ENCODE measurements at regions not wholly inside any gene's neighbourhood (a gene's known extent, or its start where the extent isn't known, plus 50 kb on each side); places are given as distances from the start of the nearest gene placed in this dataset.
A peak's percentile ranks its signal among the peaks of the same experiment; 100 is the strongest.

GRCh38 chr10:120180160-120180559 lies 276.9 kb upstream of the PLPP4 start:
- ChIA-PET POLR2A (no interaction called here), CTCF (no interaction called here)
- Histone ChIP-seq H3K4me1 (no peaks in the 10 kb centered on the region), H3K27ac (no peak overlapping the region), H3K9me3 (no peaks in the 10 kb centered on the region), H3K4me2 (no peak overlapping the region), H3K4me3 (no peak overlapping the region)
- ATAC-seq = no peak
- WGBS (ENCODE audit: missing lambda C conversion rate) = 22% methylated on average over 3 of the region's 3 CpGs
- TF ChIP-seq HOXB13 (CRISPR knock-in tag; IDR thresholded peaks at IDR 0.05; ENCODE audit: low read depth) (no peak), CBX8 (IDR thresholded peaks at IDR 0.05) (no peak), RARB (CRISPR knock-in tag; IDR thresholded peaks at IDR 0.05) (no peak), RNF2 (IDR thresholded peaks at IDR 0.05; ENCODE audit: borderline replicate concordance, low read depth) (no peak), KDM5A (IDR thresholded peaks at IDR 0.05) (no peak), CEBPB (IDR thresholded peaks at IDR 0.05) (no peak), JUN (IDR thresholded peaks at IDR 0.05) (no peak), TP53 (CRISPR knock-in tag; IDR thresholded peaks at IDR 0.05) (no peak), ZFP36 (IDR thresholded peaks at IDR 0.05; ENCODE audit: borderline replicate concordance, partially characterized antibody) (no peak), PHF8 (IDR thresholded peaks at IDR 0.05; ENCODE audit: borderline replicate concordance, low read depth) (no peak), HDAC2 (IDR thresholded peaks at IDR 0.05) (no peak), CBX2 (IDR thresholded peaks at IDR 0.05; ENCODE audit: borderline replicate concordance, low read depth) (no peak), FOSL2 (IDR thresholded peaks at IDR 0.05) (no peak), FOSL2 (CRISPR knock-in tag; IDR thresholded peaks at IDR 0.05) (no peak), POLR2AphosphoS2 (conservative IDR thresholded peaks at IDR 0.05; ENCODE audit: low read length) (no peak), JUNB (IDR thresholded peaks at IDR 0.05) (no peak), TFCP2L1 (CRISPR knock-in tag; IDR thresholded peaks at IDR 0.05) (no peak)
- TF ChIP-seq, protein P1, sequence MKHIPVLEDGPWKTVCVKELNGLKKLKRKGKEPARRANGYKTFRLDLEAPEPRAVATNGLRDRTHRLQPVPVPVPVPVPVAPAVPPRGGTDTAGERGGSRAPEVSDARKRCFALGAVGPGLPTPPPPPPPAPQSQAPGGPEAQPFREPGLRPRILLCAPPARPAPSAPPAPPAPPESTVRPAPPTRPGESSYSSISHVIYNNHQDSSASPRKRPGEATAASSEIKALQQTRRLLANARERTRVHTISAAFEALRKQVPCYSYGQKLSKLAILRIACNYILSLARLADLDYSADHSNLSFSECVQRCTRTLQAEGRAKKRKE (CRISPR knock-in tag; IDR thresholded peaks at IDR 0.05; ENCODE audit: low read depth) = no peak
- no peak for DNase-seq (ENCODE audit: low read depth in 1 of 2, low spot score in 1 of 2)
- FAIRE-seq = no peak

GRCh38 chr10:120181154-120181553 lies 275.9 kb upstream of the PLPP4 start:
- WGBS (ENCODE audit: missing lambda C conversion rate) = 40% methylated on average over 8 of the region's 8 CpGs
- Histone ChIP-seq H3K4me2 (no peak overlapping the region), H3K9me3 (no peaks in the 10 kb centered on the region), H3K4me1 (no peaks in the 10 kb centered on the region), H3K27ac (no peak overlapping the region), H3K4me3 (no peak overlapping the region)
- TF ChIP-seq POLR2A (IDR thresholded peaks at IDR 0.05; ENCODE audit: low read length) = no peak
- TF ChIP-seq KDM1A (IDR thresholded peaks at IDR 0.05; ENCODE audit: low read depth) = no peak
- TF ChIP-seq HOXA7 (CRISPR knock-in tag; IDR thresholded peaks at IDR 0.05) = no peak
- TF ChIP-seq MAZ (IDR thresholded peaks at IDR 0.05; ENCODE audit: borderline replicate concordance, low read depth, low read length) = no peak
- TF ChIP-seq HDAC2 (IDR thresholded peaks at IDR 0.05) = no peak
- TF ChIP-seq CHD2 (IDR thresholded peaks at IDR 0.05; ENCODE audit: low read length, partially characterized antibody) = no peak
- ChIA-PET CTCF (interaction anchor here (1.0 kb wide), 1 partner anchor 40 kb away, joined by 3 read pairs; no protein-coding TSS in a partner anchor), POLR2A (no interaction called here)
- FAIRE-seq (no peak), ATAC-seq (peak in 1 of 2 experiments; percentile 34; a peak in 1 of 6 replicates), DNase-seq (ENCODE audit: low read depth in 1 of 2, low spot score in 1 of 2) (no peak)

- FAIRE-seq = no peak
- Histone ChIP-seq H3K4me2 (no peak overlapping the region), H3K4me1 (no peaks in the 10 kb centered on the region), H3K4me3 (no peak overlapping the region), H3K9me3 (no peaks in the 10 kb centered on the region), H3K27ac (no peak overlapping the region)
- TF ChIP-seq EHF (CRISPR knock-in tag; IDR thresholded peaks at IDR 0.05) = no peak
- no peak for TF ChIP-seq BHLHE40 (IDR thresholded peaks at IDR 0.05; ENCODE audit: low read depth, low read length)
- no peak for TF ChIP-seq NPAS2 (CRISPR knock-in tag; IDR thresholded peaks at IDR 0.05; ENCODE audit: borderline replicate concordance)
- no peak for TF ChIP-seq FOSB (CRISPR knock-in tag; IDR thresholded peaks at IDR 0.05)
- TF ChIP-seq, protein P2, sequence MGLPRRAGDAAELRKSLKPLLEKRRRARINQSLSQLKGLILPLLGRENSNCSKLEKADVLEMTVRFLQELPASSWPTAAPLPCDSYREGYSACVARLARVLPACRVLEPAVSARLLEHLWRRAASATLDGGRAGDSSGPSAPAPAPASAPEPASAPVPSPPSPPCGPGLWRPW (IDR thresholded peaks at IDR 0.05) = no peak
- TF ChIP-seq ZC3H11A (IDR thresholded peaks at IDR 0.05) = no peak
- TF ChIP-seq MAZ (IDR thresholded peaks at IDR 0.05; ENCODE audit: borderline replicate concordance, low read depth, low read length) = no peak
- no peak for TF ChIP-seq FOXS1 (CRISPR knock-in tag; IDR thresholded peaks at IDR 0.05)
- no peak for TF ChIP-seq RARB (CRISPR knock-in tag; IDR thresholded peaks at IDR 0.05)
- no peak for TF ChIP-seq EP300 (IDR thresholded peaks at IDR 0.05)
- no peak for TF ChIP-seq JUN (IDR thresholded peaks at IDR 0.05)
- no peak for TF ChIP-seq MAFK (IDR thresholded peaks at IDR 0.05; ENCODE audit: partially characterized antibody)
- no peak for TF ChIP-seq ZFP36 (IDR thresholded peaks at IDR 0.05; ENCODE audit: borderline replicate concordance, partially characterized antibody)
- WGBS (ENCODE audit: missing lambda C conversion rate) = 0% methylated on average over 1 of the region's 1 CpG
- no peak for ATAC-seq
- CTCF ChIA-PET = no interaction called here
- POLR2A ChIA-PET = no interaction called here
- DNase-seq (ENCODE audit: low read depth in 1 of 2, low spot score in 1 of 2) = no peak
Observed at GRCh38 chr10:120182431-120182830, 274.6 kb upstream of the PLPP4 start.
